HepG2 (cell line): ENCODE measurements at regions not wholly inside any gene's neighbourhood (a gene's known extent, or its start where the extent isn't known, plus 50 kb on each side); places are given as distances from the start of the nearest gene placed in this dataset.

Experiments
- GLMP ChIP-seq: sonication (generic); formaldehyde crosslinking; IDR thresholded peaks from 2 replicates; pipeline ENCODE4 v1.9.0; 2021; ENCODE audit warnings: missing genetic modification reagents, mild to moderate bottlenecking, borderline replicate concordance
- MAF1 ChIP-seq: sonication (generic); formaldehyde crosslinking; IDR thresholded peaks from 2 replicates; pipeline ENCODE4 v1.5.0; 2020; ENCODE audit warnings: missing genetic modification reagents, borderline replicate concordance
- POLR2A ChIP-seq, 2 experiments: IDR thresholded peaks; 2 replicates each; pipeline ENCODE4 v1.6.1; 2011; ENCODE audit warnings: low read depth in 2 of 2, low read length in 2 of 2, mild to moderate bottlenecking in 1 of 2, moderate library complexity in 1 of 2; ENCODE audit not compliant: insufficient read depth in 1 of 2
- STAT6 ChIP-seq: sonication (generic); formaldehyde crosslinking; IDR thresholded peaks from 2 replicates; pipeline ENCODE4 v1.4.0; 2020; ENCODE audit warnings: missing genetic modification reagents, mild to moderate bottlenecking, borderline replicate concordance
- TAF1 ChIP-seq: sonication (generic); formaldehyde crosslinking; IDR thresholded peaks from 2 replicates; pipeline ENCODE4 v1.4.0; 2020; ENCODE audit warnings: missing genetic modification reagents
- TGIF2 ChIP-seq: IDR thresholded peaks from 2 replicates; pipeline ENCODE4 v1.6.1; 2016; ENCODE audit warnings: control low read depth, missing compliant biosample characterization
- ZNF513 ChIP-seq: sonication (generic); formaldehyde crosslinking; conservative IDR thresholded peaks from 2 replicates; pipeline ENCODE4 v1.5.0; 2020; ENCODE audit warnings: missing genetic modification reagents

- TF ChIP-seq POLR2A (IDR thresholded peaks at IDR 0.05; ENCODE audit: insufficient read depth in 1 of 2, low read depth in 2 of 2, low read length in 2 of 2), result no peak
- no peak for TF ChIP-seq STAT6 (CRISPR knock-in tag)
- TF ChIP-seq ZNF513 (CRISPR knock-in tag), result no peak
- no peak for TF ChIP-seq TGIF2 (CRISPR knock-in tag)
- TF ChIP-seq TAF1 (CRISPR knock-in tag), result no peak
- TF ChIP-seq MAF1 (CRISPR knock-in tag), result no peak
- TF ChIP-seq GLMP (CRISPR knock-in tag), result no peak
These were observed 561.9 kb upstream of the KCND2 start for GRCh38 chr7:119711104-119711503.
